Activated T-helper 1 cell treated with anti-CD3 and anti-CD28 coated beads, Interleukin-12 subunit alpha, Interleukin-12 subunit beta, Interleukin-2, Interleukin-4 antibody, amounts not matched to agents 30 ng/mL and 10 ng/mL and 1 ng/mL, durations not matched to agents 14 hours and 24 hours and 36 hours (primary cell): ENCODE measurements at regions not wholly inside any gene's neighbourhood (a gene's known extent, or its start where the extent isn't known, plus 50 kb on each side); places are given as distances from the start of the nearest gene placed in this dataset.

Experiments
- DNase-seq: peaks from one replicate; pipeline ENCODE4 v3.0.0; 2021; ENCODE audit warnings: low spot score
- H3K27ac Mint-ChIP-seq: one replicate; pipeline ENCODE4 v1.8.0; 2021; ENCODE audit warnings: mild to moderate bottlenecking, mixed read lengths
- H3K27me3 Mint-ChIP-seq: one replicate; pipeline ENCODE4 v1.8.0; 2022; ENCODE audit warnings: mild to moderate bottlenecking, moderate library complexity, mixed read lengths; ENCODE audit not compliant: insufficient read depth
- H3K36me3 Mint-ChIP-seq: one replicate; pipeline ENCODE4 v1.8.0; 2021; ENCODE audit warnings: low read depth, mixed read lengths
- H3K4me1 Mint-ChIP-seq: one replicate; pipeline ENCODE4 v1.8.0; 2021; ENCODE audit warnings: low read depth, mixed read lengths
- H3K4me3 Mint-ChIP-seq: one replicate; pipeline ENCODE4 v1.8.0; 2021; ENCODE audit warnings: mild to moderate bottlenecking, moderate library complexity, mixed read lengths
- H3K9me3 Mint-ChIP-seq: one replicate; pipeline ENCODE4 v1.8.0; 2021; ENCODE audit warnings: mixed read lengths
- intact Hi-C: fragments of 100-400 bp; cut with micrococcal nuclease; formaldehyde crosslinking; loops from one replicate; pipeline ENCODE4 v1.15.1; 2024

DNA sequence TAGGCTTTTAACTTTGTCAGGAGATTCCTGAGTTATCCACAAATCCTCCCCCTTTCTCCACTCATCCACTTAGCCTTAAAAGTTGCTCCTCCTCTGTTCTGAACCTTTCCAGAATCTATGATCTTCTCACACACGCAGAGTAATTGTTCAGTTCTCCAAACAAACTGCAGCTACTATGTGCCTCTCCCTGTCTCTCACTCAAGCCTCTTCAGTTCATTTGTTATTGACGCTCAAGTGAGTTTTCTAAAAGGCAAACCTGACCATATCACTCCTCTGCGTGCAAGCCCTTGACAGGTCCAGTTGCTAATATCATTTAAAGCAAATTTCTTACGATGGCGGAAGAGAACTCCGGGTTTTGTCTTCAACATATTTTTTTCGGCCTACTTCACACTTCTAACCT, 1169.7 kb upstream of the TENM4 start:
- H3K27ac Mint-ChIP-seq = no peak overlapping the region
- intact Hi-C loops = no loop called here

DNA sequence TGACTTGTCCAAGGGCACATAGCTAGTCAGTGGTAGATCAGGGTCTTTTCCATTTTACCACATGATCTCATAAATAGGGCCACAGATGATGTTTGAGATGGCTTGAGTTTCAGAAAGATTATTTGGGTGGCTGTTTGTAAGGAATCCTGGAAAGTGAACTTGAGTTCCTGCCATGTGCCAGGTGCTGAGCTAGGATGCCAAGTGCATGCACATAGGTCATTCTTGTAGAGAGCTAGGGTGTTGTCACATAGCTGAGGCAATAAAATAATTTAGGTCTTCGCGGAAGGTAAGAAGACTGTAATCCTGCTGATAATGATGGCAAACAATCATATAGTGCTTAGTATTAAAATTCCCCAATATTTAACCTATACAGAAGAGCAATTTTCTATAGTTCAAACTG, 1162.6 kb upstream of the TENM4 start:
- intact Hi-C loops = no loop called here
- DNase-seq = no peak
- H3K27me3 Mint-ChIP-seq = no peaks in the 10 kb centered on the region
- H3K9me3 Mint-ChIP-seq = no peaks in the 10 kb centered on the region
- no peak overlapping the region for H3K4me3 Mint-ChIP-seq
- H3K27ac Mint-ChIP-seq = no peak overlapping the region
- no peaks in the 10 kb centered on the region for H3K4me1 Mint-ChIP-seq
- H3K36me3 Mint-ChIP-seq = no peaks in the 10 kb centered on the region

More for the DNA sequence above, 1169.7 kb upstream of the TENM4 start:
- no peaks in the 10 kb centered on the region for H3K27me3 Mint-ChIP-seq
- no peaks in the 10 kb centered on the region for H3K36me3 Mint-ChIP-seq
- H3K4me3 Mint-ChIP-seq = no peak overlapping the region
- no peaks in the 10 kb centered on the region for H3K4me1 Mint-ChIP-seq
- DNase-seq = no peak
- peaks cover 3% of the 10 kb centered on the region for H3K9me3 Mint-ChIP-seq

DNA sequence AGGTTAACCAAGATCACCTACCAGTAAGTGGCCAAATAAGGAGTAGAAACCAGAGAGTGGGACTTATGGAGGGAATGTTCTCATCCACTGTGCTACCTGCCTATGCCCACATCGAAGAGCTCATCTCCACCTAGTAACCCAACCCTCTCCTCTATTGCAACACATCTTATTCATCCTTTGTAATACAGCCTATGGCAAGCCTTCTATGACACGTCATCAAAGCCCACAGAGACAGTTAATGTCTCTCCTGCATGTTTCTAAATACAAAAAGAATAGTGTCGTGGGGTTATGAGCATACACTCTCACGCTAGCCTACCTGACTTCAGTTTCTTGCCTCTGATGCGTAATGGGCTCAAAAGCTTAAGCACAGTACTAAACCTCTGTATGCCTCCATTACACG, 1158.1 kb upstream of the TENM4 start:
- no peak overlapping the region for H3K27ac Mint-ChIP-seq
- DNase-seq = no peak
- intact Hi-C loops = no loop called here
- H3K9me3 Mint-ChIP-seq = peaks cover 4% of the 10 kb centered on the region
- H3K4me3 Mint-ChIP-seq = no peak overlapping the region
- H3K27me3 Mint-ChIP-seq = no peaks in the 10 kb centered on the region
- no peaks in the 10 kb centered on the region for H3K36me3 Mint-ChIP-seq
- H3K4me1 Mint-ChIP-seq = no peaks in the 10 kb centered on the region

DNA sequence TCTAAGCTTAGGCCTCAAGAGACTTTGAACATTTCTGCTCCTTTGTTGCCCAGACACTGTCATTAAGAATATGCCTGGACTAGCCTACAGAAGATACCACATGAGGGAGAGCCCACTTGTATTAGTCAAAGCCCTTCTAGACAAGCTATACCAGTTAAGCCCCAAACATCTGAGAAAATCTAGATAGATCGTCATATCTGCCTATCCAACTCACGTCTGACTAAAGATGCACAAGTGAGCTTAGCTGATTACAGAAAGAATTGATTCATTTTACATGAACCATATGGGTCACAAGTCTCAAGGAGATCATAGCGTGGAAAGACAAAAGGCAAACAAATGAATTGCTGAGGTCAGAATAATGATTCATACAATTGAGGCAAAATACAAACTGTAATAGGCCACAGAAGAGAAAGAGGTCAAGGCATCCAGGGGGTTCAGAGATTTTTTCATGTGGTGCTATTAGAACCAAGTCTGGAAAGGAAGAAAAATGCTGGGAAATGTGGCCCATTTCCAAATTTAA, 1155.5 kb upstream of the TENM4 start:
- no peaks in the 10 kb centered on the region for H3K4me1 Mint-ChIP-seq
- H3K4me3 Mint-ChIP-seq = no peak overlapping the region
- no peaks in the 10 kb centered on the region for H3K27me3 Mint-ChIP-seq
- DNase-seq = no peak
- intact Hi-C loops = no loop called here
- H3K36me3 Mint-ChIP-seq = no peaks in the 10 kb centered on the region
- no peak overlapping the region for H3K27ac Mint-ChIP-seq
- peaks cover 10% of the 10 kb centered on the region for H3K9me3 Mint-ChIP-seq

DNA sequence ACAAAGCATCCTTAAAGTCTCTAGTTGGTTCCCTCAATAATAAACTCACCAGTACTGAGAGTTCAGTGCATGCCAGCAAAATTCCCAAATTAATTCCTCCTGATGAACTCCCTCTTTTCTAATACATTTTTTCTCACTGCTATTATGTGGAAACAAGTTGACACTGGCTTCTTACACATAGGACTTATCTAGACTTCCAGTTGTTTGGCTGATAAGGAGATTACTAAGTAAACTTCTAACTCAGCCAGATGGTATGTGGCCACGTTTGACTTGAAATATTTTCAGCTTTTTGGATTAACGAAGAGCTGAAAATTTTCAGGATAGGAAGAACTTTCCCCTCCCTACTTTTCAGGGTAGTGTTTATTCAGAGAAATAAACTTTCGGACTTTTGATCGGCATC, 1154.2 kb upstream of the TENM4 start:
- Mint-ChIP-seq H3K27ac (no peak overlapping the region), H3K27me3 (no peaks in the 10 kb centered on the region), H3K4me1 (no peaks in the 10 kb centered on the region), H3K9me3 (peaks cover 14% of the 10 kb centered on the region), H3K4me3 (no peak overlapping the region), H3K36me3 (no peaks in the 10 kb centered on the region)
- intact Hi-C loops = no loop called here
- DNase-seq = no peak

DNA sequence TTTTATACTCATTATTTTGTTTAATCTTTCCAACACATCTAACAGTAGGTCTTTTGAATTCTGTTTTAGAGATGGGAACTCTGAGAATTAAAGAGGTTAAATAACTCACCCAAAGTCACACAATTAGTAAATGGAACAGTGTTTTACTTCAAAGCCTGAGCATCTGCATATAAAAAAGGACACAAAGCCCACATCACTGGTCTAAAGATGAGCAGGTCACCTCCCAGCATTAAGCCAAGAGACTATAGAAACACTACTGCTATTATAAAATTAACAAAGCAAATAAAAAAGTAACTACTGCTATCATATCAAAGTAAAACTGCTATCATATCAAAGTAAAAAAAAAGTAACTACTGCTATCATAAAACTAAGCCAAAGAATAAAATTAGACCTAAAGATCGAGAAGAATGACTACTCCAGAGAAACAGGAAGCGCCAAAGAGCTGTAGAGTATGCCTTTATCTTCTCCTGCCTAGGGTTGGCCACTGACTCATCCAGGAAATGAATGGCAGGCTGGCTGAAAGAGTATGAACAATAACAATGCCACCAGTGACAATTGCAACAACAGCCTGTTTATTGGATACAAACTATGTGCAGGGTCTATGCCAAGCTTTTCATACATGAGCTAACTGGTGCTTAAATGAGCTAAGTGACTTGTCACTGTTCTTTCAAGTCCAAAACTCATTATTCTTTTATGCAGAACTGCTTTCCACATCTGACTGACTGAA, 1153.0 kb upstream of the TENM4 start:
- H3K9me3 Mint-ChIP-seq = peaks cover 14% of the 10 kb centered on the region
- H3K36me3 Mint-ChIP-seq = no peaks in the 10 kb centered on the region
- H3K4me1 Mint-ChIP-seq = no peaks in the 10 kb centered on the region
- no peaks in the 10 kb centered on the region for H3K27me3 Mint-ChIP-seq
- H3K4me3 Mint-ChIP-seq = no peak overlapping the region
- intact Hi-C loops = no loop called here
- no peak overlapping the region for H3K27ac Mint-ChIP-seq
- DNase-seq = no peak

DNA sequence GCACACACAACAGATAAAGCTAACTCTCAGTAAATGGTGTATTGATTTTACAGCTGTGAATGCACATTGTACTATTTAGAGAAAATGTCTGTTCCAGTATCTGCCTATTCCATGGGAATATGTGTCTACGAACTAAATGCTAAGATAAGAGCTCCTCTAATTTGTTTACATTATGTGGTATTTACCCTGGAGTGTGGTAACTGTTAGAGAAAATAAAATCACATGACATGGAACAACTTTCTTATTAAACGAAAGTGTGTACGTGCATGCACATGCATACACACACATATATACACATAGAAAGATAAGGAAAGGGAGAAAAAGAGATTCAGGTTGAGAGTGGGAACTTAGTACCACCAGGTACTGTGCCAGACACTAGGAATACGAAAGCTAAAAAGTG, 1151.7 kb upstream of the TENM4 start:
- no peak overlapping the region for H3K4me3 Mint-ChIP-seq
- H3K27me3 Mint-ChIP-seq = no peaks in the 10 kb centered on the region
- no peaks in the 10 kb centered on the region for H3K36me3 Mint-ChIP-seq
- intact Hi-C loops = no loop called here
- peaks cover 14% of the 10 kb centered on the region for H3K9me3 Mint-ChIP-seq
- H3K4me1 Mint-ChIP-seq = no peaks in the 10 kb centered on the region
- DNase-seq = no peak
- no peak overlapping the region for H3K27ac Mint-ChIP-seq

DNA sequence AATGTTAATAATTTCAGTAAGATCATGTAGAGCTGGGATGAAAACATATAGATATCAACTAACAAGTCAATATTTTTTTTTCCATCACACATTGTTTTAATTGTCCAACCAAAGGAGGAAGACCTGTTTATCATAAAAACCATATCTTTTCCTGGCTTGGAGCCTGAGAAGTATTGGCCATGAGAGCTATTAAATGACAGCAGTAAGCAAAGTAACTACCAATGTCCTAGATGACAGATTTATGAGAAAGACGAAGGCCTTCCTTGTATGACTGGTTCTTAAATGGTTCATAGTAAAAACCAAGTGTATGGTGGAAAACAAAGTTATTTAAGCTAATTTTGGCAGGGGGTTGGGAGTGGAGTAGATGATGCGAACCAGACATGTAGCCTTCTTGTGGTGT, 1147.1 kb upstream of the TENM4 start:
- no peak for DNase-seq
- no peak overlapping the region for H3K4me3 Mint-ChIP-seq
- no peaks in the 10 kb centered on the region for H3K27me3 Mint-ChIP-seq
- no peaks in the 10 kb centered on the region for H3K4me1 Mint-ChIP-seq
- H3K9me3 Mint-ChIP-seq = peaks cover 13% of the 10 kb centered on the region
- H3K27ac Mint-ChIP-seq = no peak overlapping the region
- H3K36me3 Mint-ChIP-seq = no peaks in the 10 kb centered on the region
- intact Hi-C loops = no loop called here

DNA sequence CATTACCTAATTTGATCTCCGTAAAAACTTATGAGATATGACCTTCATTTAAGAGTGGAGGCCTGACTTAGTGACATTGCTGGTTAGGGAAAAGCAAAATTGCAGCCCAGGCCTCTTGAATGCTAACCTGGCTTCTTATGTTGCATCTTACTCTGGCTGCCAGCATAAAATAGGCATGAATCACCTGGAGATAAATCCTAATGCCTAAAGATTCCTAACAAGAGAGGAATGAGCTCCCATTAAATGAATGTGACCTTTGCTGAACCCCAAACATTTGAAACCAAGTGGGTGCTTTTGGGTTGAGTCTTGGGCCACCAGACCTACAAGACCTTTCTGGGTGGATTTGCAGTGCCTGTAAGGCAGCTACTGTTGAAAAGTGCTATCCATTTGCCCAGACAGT, 1145.6 kb upstream of the TENM4 start:
- Mint-ChIP-seq H3K36me3 (no peaks in the 10 kb centered on the region), H3K27ac (no peak overlapping the region), H3K4me1 (no peaks in the 10 kb centered on the region), H3K27me3 (no peaks in the 10 kb centered on the region), H3K9me3 (peaks cover 8% of the 10 kb centered on the region), H3K4me3 (no peak overlapping the region)
- no peak for DNase-seq
- intact Hi-C loops = no loop called here

DNA sequence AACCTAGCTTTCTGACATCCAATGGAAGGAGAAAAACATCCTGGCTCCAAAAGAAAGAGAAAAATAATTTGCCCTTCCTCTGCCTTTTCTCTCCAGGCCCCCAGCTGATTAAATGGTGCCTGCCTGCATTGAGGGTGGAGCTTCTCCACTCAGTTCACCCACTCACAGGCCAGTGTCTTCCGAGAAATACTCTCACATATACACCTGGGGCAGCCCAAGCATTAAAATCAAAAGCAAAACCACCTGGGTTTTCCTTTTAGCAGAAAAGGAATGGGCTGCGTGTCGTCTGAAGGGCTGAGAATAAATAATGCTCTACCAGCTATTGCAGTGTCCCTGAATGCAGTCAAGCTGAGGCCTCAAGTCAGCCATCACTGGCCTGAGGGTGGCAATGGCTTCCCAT, 1143.8 kb upstream of the TENM4 start:
- Mint-ChIP-seq H3K9me3 (peaks cover 4% of the 10 kb centered on the region), H3K27me3 (no peaks in the 10 kb centered on the region), H3K4me3 (no peak overlapping the region), H3K27ac (no peak overlapping the region), H3K36me3 (no peaks in the 10 kb centered on the region), H3K4me1 (no peaks in the 10 kb centered on the region)
- intact Hi-C loops = no loop called here
- no peak for DNase-seq

DNA sequence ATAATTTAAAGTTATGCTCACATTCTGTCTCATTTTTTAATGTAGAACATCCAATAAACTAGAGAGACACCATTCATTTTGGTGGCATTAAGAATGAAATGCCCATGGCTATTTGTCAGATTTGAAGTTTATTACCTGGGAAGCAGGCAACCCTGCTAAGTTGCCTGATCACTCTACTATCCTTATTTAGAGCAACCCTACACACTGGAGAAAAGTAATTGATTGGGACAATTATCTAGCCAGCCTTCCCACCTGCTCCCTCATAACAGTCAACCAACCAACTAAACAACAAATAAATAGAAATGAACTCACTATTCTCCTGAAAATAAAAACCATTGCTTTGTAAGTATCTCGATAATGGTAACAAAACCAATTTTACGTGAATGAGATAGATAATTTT, 1129.0 kb upstream of the TENM4 start:
- H3K4me3 Mint-ChIP-seq = no peak overlapping the region
- DNase-seq = no peak
- no peak overlapping the region for H3K27ac Mint-ChIP-seq
- H3K4me1 Mint-ChIP-seq = no peaks in the 10 kb centered on the region
- no peaks in the 10 kb centered on the region for H3K27me3 Mint-ChIP-seq
- intact Hi-C loops = no loop called here
- H3K9me3 Mint-ChIP-seq = peaks cover 8% of the 10 kb centered on the region
- H3K36me3 Mint-ChIP-seq = no peaks in the 10 kb centered on the region

DNA sequence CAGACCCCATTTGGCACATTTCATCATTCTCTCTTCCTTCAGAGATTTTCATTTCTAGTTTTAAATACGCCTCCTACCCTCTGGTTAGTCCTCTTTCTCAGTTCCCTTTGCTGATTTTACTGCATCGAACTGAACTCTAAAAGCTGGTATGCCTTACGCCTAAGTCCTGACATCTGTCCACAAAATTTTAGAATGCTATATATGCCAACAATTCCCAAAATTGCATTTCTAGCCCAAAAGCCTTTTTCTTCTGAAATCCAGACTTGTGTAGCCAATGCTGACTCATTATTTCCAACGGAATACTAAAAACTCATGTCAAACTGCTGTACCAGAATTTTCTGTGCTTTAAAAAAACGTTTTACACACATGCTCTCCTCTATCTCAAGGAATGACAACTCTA, 1124.4 kb upstream of the TENM4 start:
- H3K27ac Mint-ChIP-seq = no peak overlapping the region
- H3K4me3 Mint-ChIP-seq = no peak overlapping the region
- H3K36me3 Mint-ChIP-seq = no peaks in the 10 kb centered on the region
- H3K9me3 Mint-ChIP-seq = peaks cover 7% of the 10 kb centered on the region
- intact Hi-C loops = no loop called here
- DNase-seq = no peak
- H3K4me1 Mint-ChIP-seq = no peaks in the 10 kb centered on the region
- H3K27me3 Mint-ChIP-seq = no peaks in the 10 kb centered on the region

DNA sequence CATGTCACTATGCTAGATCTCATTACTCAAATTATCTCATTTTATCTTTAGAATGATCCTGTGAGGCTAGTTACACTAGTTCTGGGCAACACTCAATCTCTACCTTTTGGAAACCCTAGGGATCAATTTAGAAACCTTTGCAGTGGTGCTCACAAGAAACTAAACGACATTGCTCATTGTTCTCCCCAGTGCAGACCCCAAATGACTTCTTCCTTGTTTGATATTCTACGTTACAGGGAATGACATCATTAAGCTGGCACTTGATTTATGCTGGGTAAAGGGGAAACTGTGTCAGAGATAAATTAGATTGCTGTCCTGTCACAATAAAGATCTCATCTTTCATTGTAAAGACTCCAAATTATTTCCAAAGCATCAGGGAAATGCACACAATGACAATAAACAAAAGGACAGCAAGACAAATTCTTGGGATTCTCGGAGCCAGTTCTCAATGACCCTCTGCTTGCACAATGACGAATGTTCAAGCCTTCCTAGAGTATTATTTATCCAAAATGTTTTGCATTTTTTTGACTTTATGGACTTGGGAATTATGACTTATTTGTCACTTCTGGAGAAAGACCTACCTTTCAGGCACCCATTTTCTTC, 1121.8 kb upstream of the TENM4 start:
- no peaks in the 10 kb centered on the region for H3K4me1 Mint-ChIP-seq
- H3K27ac Mint-ChIP-seq = no peak overlapping the region
- H3K4me3 Mint-ChIP-seq = no peak overlapping the region
- intact Hi-C loops = no loop called here
- no peaks in the 10 kb centered on the region for H3K36me3 Mint-ChIP-seq
- H3K9me3 Mint-ChIP-seq = peaks cover 4% of the 10 kb centered on the region
- no peak for DNase-seq
- no peaks in the 10 kb centered on the region for H3K27me3 Mint-ChIP-seq
